Brain microvascular endothelial cell (primary cell): ENCODE measurements at regions not wholly inside any gene's neighbourhood (a gene's known extent, or its start where the extent isn't known, plus 50 kb on each side); places are given as distances from the start of the nearest gene placed in this dataset.

ENCODE experiments used
- DNase-seq: peaks from one replicate; pipeline ENCODE4 v3.0.0-alpha.2; 2020
- H3K27ac ChIP-seq: fragments of 250-450 bp; sonication (Bioruptor Pico); 2 replicates; pipeline ENCODE4 v1.5.1; 2020; ENCODE audit warnings: mild to moderate bottlenecking, moderate library complexity
- H3K27me3 ChIP-seq: fragments of 250-450 bp; sonication (Bioruptor Pico); replicated peaks from 2 replicates; pipeline ENCODE4 v1.5.1; 2020; ENCODE audit warnings: mild to moderate bottlenecking
- H3K36me3 ChIP-seq: fragments of 250-450 bp; sonication (Bioruptor Pico); replicated peaks from 2 replicates; pipeline ENCODE4 v1.5.1; 2020; ENCODE audit warnings: mild to moderate bottlenecking
- H3K4me3 ChIP-seq: 2 replicates; pipeline ENCODE4 v1.5.1; 2011; ENCODE audit warnings: low read depth, mild to moderate bottlenecking, control low read depth, low read length, moderate library complexity
- in situ Hi-C: cut with HindIII; loops from 2 replicates; pipeline ENCODE4 v1.10.0; 2017; ENCODE audit warnings: low sequenced_read_pairs, low pct_ligation_motif_present
- TF ChIP-seq, protein P1 (sequence below): IDR thresholded peaks from 2 replicates; pipeline ENCODE4 v1.5.1; 2011; ENCODE audit warnings: low read depth, mild to moderate bottlenecking, moderate library complexity, low read length, control low read depth, inconsistent platforms; ENCODE audit errors: missing control alignments

- Histone ChIP-seq H3K27ac (no peak overlapping the region), H3K27me3 (no peaks in the 10 kb centered on the region), H3K36me3 (no peaks in the 10 kb centered on the region), H3K4me3 (no peak overlapping the region)
- TF ChIP-seq, protein P1, sequence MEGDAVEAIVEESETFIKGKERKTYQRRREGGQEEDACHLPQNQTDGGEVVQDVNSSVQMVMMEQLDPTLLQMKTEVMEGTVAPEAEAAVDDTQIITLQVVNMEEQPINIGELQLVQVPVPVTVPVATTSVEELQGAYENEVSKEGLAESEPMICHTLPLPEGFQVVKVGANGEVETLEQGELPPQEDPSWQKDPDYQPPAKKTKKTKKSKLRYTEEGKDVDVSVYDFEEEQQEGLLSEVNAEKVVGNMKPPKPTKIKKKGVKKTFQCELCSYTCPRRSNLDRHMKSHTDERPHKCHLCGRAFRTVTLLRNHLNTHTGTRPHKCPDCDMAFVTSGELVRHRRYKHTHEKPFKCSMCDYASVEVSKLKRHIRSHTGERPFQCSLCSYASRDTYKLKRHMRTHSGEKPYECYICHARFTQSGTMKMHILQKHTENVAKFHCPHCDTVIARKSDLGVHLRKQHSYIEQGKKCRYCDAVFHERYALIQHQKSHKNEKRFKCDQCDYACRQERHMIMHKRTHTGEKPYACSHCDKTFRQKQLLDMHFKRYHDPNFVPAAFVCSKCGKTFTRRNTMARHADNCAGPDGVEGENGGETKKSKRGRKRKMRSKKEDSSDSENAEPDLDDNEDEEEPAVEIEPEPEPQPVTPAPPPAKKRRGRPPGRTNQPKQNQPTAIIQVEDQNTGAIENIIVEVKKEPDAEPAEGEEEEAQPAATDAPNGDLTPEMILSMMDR, result no peak
- peak; percentile 17 for DNase-seq
- in situ Hi-C loops, result no loop called here
These were observed 108.8 kb upstream of the DLX2 start for GRCh38 chr2:172211512-172211911.

GRCh38 chr2:172213116-172213860 is 110.6 kb upstream of the DLX2 start:
- Histone ChIP-seq H3K4me3 (no peak overlapping the region), H3K27ac (no peak overlapping the region), H3K36me3 (no peaks in the 10 kb centered on the region), H3K27me3 (no peaks in the 10 kb centered on the region)
- DNase-seq, result no peak
- TF ChIP-seq, protein P1, result no peak
- in situ Hi-C loops, result no loop called here

DNA sequence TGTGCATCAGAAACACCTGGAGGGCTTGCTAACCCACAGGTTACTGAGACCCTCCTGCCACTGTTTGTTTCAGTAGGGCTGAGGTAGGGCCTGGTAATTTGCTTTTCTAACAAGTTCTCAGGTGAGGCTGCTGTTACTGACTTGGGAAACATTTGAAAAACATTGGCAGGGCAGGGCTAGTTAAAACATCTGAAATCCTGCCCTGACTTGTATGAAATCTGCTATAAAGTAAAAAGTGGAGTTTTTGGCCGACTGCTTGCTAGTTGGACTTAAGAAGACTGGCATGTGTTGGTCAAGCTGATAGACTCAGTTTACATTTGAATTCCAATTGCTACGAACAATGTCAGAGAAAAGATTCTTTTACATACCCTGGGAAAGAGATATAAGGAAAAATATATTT is 111.6 kb upstream of the DLX2 start:
- in situ Hi-C loops, result no loop called here
- Histone ChIP-seq H3K36me3 (no peaks in the 10 kb centered on the region), H3K27me3 (no peaks in the 10 kb centered on the region), H3K4me3 (no peak overlapping the region), H3K27ac (no peak overlapping the region)
- no peak for DNase-seq
- TF ChIP-seq, protein P1, result no peak

DNA sequence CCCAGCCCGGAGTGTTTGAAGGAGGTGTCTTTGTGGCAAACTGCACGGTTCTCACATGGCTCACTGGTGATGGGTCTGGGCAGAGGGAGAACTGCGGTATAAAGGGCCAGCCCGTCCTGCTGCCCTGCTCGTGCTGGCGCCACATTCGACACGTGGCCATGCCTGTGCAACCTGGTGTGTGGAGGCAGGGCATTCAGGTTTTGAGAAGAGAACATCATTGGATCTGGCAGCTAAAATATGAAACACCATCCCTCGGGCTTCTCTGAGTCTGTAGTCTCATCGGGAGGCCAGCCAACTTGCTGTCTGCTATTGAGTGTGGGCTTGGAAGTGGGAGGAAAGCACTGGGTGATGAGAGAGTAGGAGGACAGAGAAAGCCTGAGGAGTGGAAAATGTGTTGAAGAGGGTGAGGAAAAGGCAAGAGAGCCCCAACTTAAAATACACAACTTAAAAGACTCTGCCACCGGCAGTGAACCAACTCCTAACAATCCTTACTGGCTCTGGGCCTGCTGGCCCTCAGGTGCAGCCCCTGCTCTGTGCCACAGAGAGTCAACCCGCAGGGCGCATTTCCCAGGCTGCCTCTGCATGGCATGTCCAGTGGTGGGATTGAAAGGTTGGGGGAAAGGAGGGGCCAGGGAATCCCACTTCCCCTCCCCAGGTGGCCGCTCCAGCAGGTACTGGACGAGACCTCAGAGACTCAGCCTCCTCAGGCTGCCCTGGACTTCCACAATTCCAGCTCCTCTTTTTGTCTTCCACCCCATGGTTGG is 112.7 kb upstream of the DLX2 start:
- DNase-seq, result no peak
- Histone ChIP-seq H3K27me3 (no peaks in the 10 kb centered on the region), H3K4me3 (no peak overlapping the region), H3K36me3 (no peaks in the 10 kb centered on the region), H3K27ac (no peak overlapping the region)
- TF ChIP-seq, protein P1, result no peak
- in situ Hi-C loops, result no loop called here

- DNase-seq, result no peak
- TF ChIP-seq, protein P1, result no peak
- H3K27me3 ChIP-seq, result no peaks in the 10 kb centered on the region
- H3K4me3 ChIP-seq, result no peak overlapping the region
- no peak overlapping the region for H3K27ac ChIP-seq
- in situ Hi-C loops, result no loop called here
- H3K36me3 ChIP-seq, result no peaks in the 10 kb centered on the region
These were observed 113.2 kb upstream of the DLX2 start for GRCh38 chr2:172215936-172216335.
